GM10248 (cell line): ENCODE measurements at regions not wholly inside any gene's neighbourhood (a gene's known extent, or its start where the extent isn't known, plus 50 kb on each side); places are given as distances from the start of the nearest gene placed in this dataset.
"Not testable (repeated sequence)": the region's sequence is repeated elsewhere in the genome, so short reads cannot be mapped to it uniquely, and the experiment has no call there.

ENCODE experiments used
- CTCF ChIA-PET: fragments of 300-600 bp; sonication (Branson Sonifier 250); formaldehyde crosslinking; extraction: SDS; loops from one replicate; lab custom pipeline; 2021; ENCODE audit warnings: antibody characterized with exemption; lab: Yijun Ruan, JAX
- POLR2A ChIA-PET: fragments of 350-650 bp; sonication (Branson Sonifier 250); formaldehyde crosslinking; extraction: SDS; loops from one replicate; lab custom pipeline; 2020; ENCODE audit warnings: antibody characterized with exemption; lab: Yijun Ruan, JAX
- DNase-seq: peaks from one replicate; pipeline ENCODE4 v3.0.0; 2012; ENCODE audit errors: extremely low spot score
- CTCF ChIP-seq: IDR thresholded peaks from 2 replicates; pipeline ENCODE4 v1.5.1; 2012; ENCODE audit warnings: mild to moderate bottlenecking, low read depth; ENCODE audit errors: extremely low read depth, missing control alignments, control extremely low read depth

- TF ChIP-seq CTCF, result no peak
- no peak for DNase-seq
- POLR2A ChIA-PET, result no interaction called here
- CTCF ChIA-PET, result no interaction called here
These were observed 265.7 kb downstream of the OR4C45 start for GRCh38 chr11:50298182-50298988.

- DNase-seq, CTCF ChIA-PET, POLR2A ChIA-PET: not testable (repeated sequence)
These were observed 298.0 kb downstream of the OR4C45 start for GRCh38 chr11:50330723-50331122.

GRCh38 chr11:50333861-50334260, 301.2 kb downstream of the OR4C45 start:
- ChIA-PET POLR2A (no interaction called here), CTCF (no interaction called here)
- DNase-seq, result no peak
- no peak for TF ChIP-seq CTCF

DNA sequence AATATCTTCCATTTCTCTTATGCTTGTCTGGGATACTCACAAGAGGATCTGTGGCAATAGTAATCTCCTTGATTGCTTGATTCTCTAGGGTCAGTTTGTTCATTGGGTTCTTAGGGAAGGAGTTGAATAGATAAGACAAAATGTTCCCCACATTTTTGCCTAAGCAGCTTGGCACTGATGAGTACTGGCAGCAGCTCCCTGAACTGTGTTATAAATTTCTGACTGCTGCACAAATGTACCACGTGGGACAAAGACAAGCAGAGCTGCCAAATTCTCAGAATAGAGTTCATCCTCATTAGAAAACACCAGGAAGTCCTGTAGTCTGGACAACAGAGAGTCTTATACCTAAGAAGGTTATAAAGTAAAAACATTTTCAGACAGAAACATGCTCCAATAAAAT, 304.8 kb downstream of the OR4C45 start:
- POLR2A ChIA-PET, CTCF ChIA-PET, DNase-seq: not testable (repeated sequence)

GRCh38 chr11:50348018-50348417, 315.3 kb downstream of the OR4C45 start:
- CTCF ChIA-PET, DNase-seq, POLR2A ChIA-PET: not testable (repeated sequence)

DNA sequence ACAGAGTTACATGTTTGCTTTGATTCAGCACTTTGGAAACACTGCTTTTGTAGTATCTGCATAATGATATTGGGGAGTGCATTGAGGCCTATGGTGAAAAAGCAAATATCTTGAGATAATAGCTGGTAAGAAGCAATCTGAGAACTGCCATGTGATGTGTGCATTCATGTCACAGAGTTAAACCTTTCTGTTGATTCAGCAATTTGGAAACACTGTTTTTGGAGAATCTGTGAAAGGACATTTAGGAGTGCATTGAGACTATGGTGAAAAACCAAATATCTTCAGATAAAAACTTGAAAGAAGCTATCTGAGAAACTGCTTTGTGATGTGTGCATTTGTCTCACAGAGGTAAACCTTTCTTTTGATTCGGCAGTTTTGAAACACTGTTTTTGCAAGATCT, 346.8 kb downstream of the OR4C45 start:
- POLR2A ChIA-PET, result no interaction called here
- DNase-seq, result no peak
- CTCF ChIA-PET, result no interaction called here

DNA sequence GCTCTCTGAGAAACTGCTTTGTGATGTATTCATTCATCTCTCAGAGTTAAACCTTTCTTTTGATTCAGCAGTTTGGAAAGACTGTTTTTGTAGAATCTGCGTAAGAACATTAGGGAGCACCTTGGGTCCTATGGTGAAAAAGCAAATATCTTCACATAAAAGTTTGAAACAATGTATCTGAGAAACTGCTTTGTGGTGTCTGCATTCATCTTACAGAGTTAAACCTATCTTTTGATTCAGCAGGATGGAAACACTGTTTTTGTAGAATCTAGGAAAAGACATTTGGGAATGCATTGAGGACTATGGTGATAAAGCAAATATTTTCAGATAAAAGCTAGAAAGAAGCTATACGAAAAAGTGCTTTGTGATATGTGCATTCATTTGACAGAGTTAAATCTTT, 361.3 kb downstream of the OR4C45 start:
- ChIA-PET POLR2A (no interaction called here), CTCF (interaction anchor here (1.3 to 2.7 kb wide), 3 partner anchors 10 to 23 kb away, joined by 3 to 8 read pairs (median 5); no protein-coding TSS in a partner anchor)
- no peak for TF ChIP-seq CTCF
- no peak for DNase-seq

More for the DNA sequence above, 346.8 kb downstream of the OR4C45 start:
- TF ChIP-seq CTCF, result no peak

DNA sequence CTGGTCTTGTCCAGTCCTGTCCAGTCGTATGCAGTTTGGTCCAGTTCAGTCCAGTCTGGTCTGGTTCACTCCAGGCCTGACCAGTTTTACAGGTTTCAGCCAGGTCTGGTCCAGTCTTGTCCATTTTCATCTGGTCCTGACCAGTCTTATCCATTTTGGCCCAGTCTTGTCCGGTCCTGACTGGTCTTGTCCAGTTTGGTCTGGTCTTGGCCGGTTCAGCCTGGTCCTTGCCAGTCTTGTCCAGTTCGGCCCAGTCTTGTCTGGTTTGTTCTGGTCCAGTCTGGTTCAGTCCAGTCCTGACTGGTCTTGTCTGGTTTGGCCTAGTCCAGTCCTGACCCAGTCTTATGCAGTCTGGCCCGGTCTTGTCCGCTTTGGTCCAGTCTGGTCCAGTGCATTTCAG, 380.2 kb downstream of the OR4C45 start:
- TF ChIP-seq CTCF, result no peak
- POLR2A ChIA-PET, result no interaction called here
- no peak for DNase-seq
- CTCF ChIA-PET, result no interaction called here
